ENCODE measurements at regions not wholly inside any gene's neighbourhood (a gene's known extent, or its start where the extent isn't known, plus 50 kb on each side); places are given as distances from the start of the nearest gene placed in this dataset.

DNA sequence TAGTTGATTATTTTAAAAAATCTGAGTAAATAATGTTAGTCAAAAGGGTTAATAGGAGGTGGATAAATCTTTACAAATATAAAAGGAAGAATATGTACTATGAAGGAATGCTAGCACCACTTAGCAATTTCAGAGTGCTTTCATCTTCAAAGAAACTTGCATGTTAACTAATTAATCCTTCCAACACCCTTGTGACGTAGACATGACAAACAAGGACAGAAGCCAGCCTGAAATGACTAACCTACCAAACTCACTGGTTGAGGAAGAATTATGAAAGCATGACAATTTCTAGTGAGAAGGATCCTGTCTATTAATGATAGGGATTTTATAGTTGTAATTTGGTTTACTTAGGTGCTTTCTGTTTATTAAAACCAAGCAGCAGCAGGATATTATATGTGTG lies 468.0 kb upstream of the FZD8 start:
- no peak overlapping the region for H3K27ac Mint-ChIP-seq (ENCODE audit: unreplicated experiment)
- H3K27me3 Mint-ChIP-seq (ENCODE audit: low read depth): no peaks in the 10 kb centered on the region
- TF ChIP-seq, protein P1, sequence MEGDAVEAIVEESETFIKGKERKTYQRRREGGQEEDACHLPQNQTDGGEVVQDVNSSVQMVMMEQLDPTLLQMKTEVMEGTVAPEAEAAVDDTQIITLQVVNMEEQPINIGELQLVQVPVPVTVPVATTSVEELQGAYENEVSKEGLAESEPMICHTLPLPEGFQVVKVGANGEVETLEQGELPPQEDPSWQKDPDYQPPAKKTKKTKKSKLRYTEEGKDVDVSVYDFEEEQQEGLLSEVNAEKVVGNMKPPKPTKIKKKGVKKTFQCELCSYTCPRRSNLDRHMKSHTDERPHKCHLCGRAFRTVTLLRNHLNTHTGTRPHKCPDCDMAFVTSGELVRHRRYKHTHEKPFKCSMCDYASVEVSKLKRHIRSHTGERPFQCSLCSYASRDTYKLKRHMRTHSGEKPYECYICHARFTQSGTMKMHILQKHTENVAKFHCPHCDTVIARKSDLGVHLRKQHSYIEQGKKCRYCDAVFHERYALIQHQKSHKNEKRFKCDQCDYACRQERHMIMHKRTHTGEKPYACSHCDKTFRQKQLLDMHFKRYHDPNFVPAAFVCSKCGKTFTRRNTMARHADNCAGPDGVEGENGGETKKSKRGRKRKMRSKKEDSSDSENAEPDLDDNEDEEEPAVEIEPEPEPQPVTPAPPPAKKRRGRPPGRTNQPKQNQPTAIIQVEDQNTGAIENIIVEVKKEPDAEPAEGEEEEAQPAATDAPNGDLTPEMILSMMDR (IDR thresholded peaks at IDR 0.05): no peak
- H3K4me1 Mint-ChIP-seq (ENCODE audit: low read depth): peaks cover 15% of the 10 kb centered on the region
- H3K9me3 Mint-ChIP-seq (ENCODE audit: low read depth): no peaks in the 10 kb centered on the region
- H3K4me3 Mint-ChIP-seq (ENCODE audit: unreplicated experiment): no peak overlapping the region
- no peaks in the 10 kb centered on the region for H3K36me3 Mint-ChIP-seq (ENCODE audit: low read depth)
- no peak for DNase-seq (ENCODE audit: low spot score)

DNA sequence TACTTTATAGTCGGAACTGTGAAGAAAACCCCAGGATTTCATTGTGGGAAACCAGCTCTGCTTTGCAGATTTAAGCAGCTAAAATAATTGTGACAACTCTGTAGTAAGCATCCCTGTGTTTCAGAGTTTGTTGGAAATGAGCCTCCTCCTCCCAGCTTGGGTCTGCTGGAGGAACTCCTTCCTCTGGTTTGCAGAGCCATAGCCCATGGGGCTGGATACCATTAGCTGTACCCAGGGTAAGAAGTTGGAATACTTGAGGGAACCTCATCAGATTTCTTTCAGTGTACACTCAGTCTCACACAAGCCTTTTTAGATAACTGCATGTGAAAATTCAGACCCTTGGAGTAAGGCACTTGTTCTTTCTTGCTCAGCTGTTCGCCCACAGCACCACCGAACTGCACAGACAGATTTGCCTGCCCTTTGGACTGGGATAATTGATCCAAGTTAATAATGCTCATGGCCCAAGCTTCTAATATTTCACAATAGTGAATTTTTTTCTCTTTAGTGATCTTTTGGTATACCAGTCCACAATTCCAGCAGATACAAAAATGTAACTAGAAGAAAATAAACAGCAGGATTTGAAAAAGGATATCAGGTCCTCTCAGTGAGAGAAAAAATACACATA lies 467.4 kb upstream of the FZD8 start:
- H3K9me3 Mint-ChIP-seq (ENCODE audit: low read depth): no peaks in the 10 kb centered on the region
- no peak for DNase-seq (ENCODE audit: low spot score)
- H3K36me3 Mint-ChIP-seq (ENCODE audit: low read depth): no peaks in the 10 kb centered on the region
- H3K27ac Mint-ChIP-seq (ENCODE audit: unreplicated experiment): no peak overlapping the region
- H3K27me3 Mint-ChIP-seq (ENCODE audit: low read depth): no peaks in the 10 kb centered on the region
- TF ChIP-seq, protein P1 (IDR thresholded peaks at IDR 0.05): no peak
- H3K4me3 Mint-ChIP-seq (ENCODE audit: unreplicated experiment): no peak overlapping the region
- H3K4me1 Mint-ChIP-seq (ENCODE audit: low read depth): peaks cover 9% of the 10 kb centered on the region

DNA sequence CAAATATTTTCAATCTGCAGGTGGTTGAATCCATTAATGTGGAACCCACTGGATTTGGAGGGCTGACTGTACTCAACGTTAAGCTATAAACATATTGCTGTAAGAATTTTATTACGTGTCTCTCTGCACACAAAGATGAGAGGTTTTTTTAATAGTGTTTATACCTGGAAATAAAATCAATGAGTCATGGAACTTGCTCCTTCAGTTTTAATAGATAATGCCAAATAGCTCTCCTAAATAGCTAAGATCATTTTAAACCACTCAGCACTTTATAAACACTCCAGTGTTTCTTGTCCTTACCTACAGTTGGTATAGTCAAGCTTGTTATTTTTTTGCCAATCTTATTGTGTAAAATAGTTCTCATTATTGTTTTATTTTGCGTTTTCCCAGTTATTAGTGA lies 455.6 kb upstream of the FZD8 start:
- H3K36me3 Mint-ChIP-seq (ENCODE audit: low read depth): peaks cover 14% of the 10 kb centered on the region

DNA sequence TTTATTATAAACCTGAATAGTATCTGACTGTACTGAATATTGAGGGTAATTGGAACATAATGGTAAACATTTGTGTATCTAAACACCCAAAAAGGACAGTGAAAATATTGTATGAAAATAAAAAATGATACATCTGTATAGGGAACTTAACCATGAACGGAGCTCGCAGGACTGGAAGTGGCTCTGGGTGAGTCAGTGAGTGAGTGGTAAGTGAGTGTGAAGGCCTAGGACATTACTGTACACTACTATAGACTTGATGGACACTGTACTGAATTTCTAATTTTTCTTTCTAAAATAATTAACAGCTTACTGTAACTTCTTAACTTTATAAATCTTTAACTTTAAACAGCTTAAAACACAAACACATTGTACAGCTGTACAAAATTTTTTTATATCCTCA lies 454.5 kb upstream of the FZD8 start:
- no peak overlapping the region for H3K4me3 Mint-ChIP-seq (ENCODE audit: unreplicated experiment)
- H3K27me3 Mint-ChIP-seq (ENCODE audit: low read depth): no peaks in the 10 kb centered on the region
- no peak for DNase-seq (ENCODE audit: low spot score)

More for the DNA sequence above, 455.6 kb upstream of the FZD8 start:
- TF ChIP-seq, protein P1 (IDR thresholded peaks at IDR 0.05): no peak
- H3K9me3 Mint-ChIP-seq (ENCODE audit: low read depth): peaks cover 30% of the 10 kb centered on the region
- no peak overlapping the region for H3K4me3 Mint-ChIP-seq (ENCODE audit: unreplicated experiment)
- no peak for DNase-seq (ENCODE audit: low spot score)
- peaks cover 6% of the 10 kb centered on the region for H3K4me1 Mint-ChIP-seq (ENCODE audit: low read depth)
- no peak overlapping the region for H3K27ac Mint-ChIP-seq (ENCODE audit: unreplicated experiment)
- H3K27me3 Mint-ChIP-seq (ENCODE audit: low read depth): no peaks in the 10 kb centered on the region

DNA sequence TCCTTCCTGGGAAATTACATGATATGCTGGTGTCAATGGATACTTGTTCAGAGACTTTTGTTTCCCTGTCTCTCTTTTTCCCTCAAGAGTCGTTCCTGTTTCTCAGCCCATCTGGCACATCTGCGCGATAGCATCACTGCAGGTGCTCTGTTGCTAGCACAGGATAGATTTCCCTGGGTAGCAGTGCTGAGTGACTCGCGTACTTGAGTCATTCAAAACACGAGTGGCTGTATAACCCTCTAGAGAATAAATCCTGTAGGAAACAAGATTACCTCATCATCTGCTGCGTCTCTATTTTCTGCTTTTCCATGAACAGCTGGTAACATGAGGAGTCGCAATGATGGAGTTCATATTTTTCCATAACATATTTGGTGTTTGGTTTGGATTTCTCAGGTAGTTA lies 452.0 kb upstream of the FZD8 start:
- TF ChIP-seq, protein P1 (IDR thresholded peaks at IDR 0.05): no peak
- Mint-ChIP-seq H3K27ac (ENCODE audit: unreplicated experiment) (no peak overlapping the region), H3K4me3 (ENCODE audit: unreplicated experiment) (no peak overlapping the region), H3K36me3 (ENCODE audit: low read depth) (peaks cover 1% of the 10 kb centered on the region), H3K9me3 (ENCODE audit: low read depth) (peaks cover 2% of the 10 kb centered on the region), H3K4me1 (ENCODE audit: low read depth) (peaks cover 13% of the 10 kb centered on the region), H3K27me3 (ENCODE audit: low read depth) (no peaks in the 10 kb centered on the region)
- DNase-seq (ENCODE audit: low spot score): no peak

More for the DNA sequence above, 454.5 kb upstream of the FZD8 start:
- Mint-ChIP-seq H3K36me3 (ENCODE audit: low read depth) (peaks cover 10% of the 10 kb centered on the region), H3K27ac (ENCODE audit: unreplicated experiment) (no peak overlapping the region), H3K4me1 (ENCODE audit: low read depth) (peaks cover 6% of the 10 kb centered on the region), H3K9me3 (ENCODE audit: low read depth) (peaks cover 24% of the 10 kb centered on the region)
- TF ChIP-seq, protein P1 (IDR thresholded peaks at IDR 0.05): no peak

Data from chondrocyte (in vitro differentiated cells).